ENCODE measurements at regions not wholly inside any gene's neighbourhood (a gene's known extent, or its start where the extent isn't known, plus 50 kb on each side); places are given as distances from the start of the nearest gene placed in this dataset.

GRCh38 chr13:34031610-34032009 is 213.7 kb downstream of the RFC3 start:
- no peak for TF ChIP-seq EZH2phosphoT487 (IDR thresholded peaks at IDR 0.05; ENCODE audit: low read depth)
- no peak for TF ChIP-seq CTCF (IDR thresholded peaks at IDR 0.05; ENCODE audit: low read depth, low read length)

Measured in OCI-LY3 (cell line).